ENCODE measurements at regions not wholly inside any gene's neighbourhood (a gene's known extent, or its start where the extent isn't known, plus 50 kb on each side); places are given as distances from the start of the nearest gene placed in this dataset.

GRCh38 chr13:40026741-40027140 is 371.3 kb downstream of the COG6 start:
- Histone ChIP-seq H3K27me3 (ENCODE audit: control insufficient read depth, insufficient read depth, low read length) (no peaks in the 10 kb centered on the region), H3K4me3 (ENCODE audit: low read depth, low read length) (no peak overlapping the region), H3K36me3 (ENCODE audit: control insufficient read depth, insufficient read depth, low read length) (no peaks in the 10 kb centered on the region)
- TF ChIP-seq CTCF (IDR thresholded peaks at IDR 0.05; ENCODE audit: insufficient read depth, low read depth, low read length), result no peak
- DNase-seq (ENCODE audit: low read depth), result no peak
- ChIA-PET POLR2A (no interaction called here), CTCF (no interaction called here)

GRCh38 chr13:40028446-40028845 is 373.0 kb downstream of the COG6 start:
- Histone ChIP-seq H3K27me3 (ENCODE audit: control insufficient read depth, insufficient read depth, low read length) (no peaks in the 10 kb centered on the region), H3K36me3 (ENCODE audit: control insufficient read depth, insufficient read depth, low read length) (no peaks in the 10 kb centered on the region), H3K4me3 (ENCODE audit: low read depth, low read length) (no peak overlapping the region)
- DNase-seq (ENCODE audit: low read depth), result no peak
- CTCF ChIA-PET, result interaction anchor here (1.6 kb wide), 1 partner anchor 749 kb away, joined by 4 read pairs; no protein-coding TSS in a partner anchor
- POLR2A ChIA-PET, result no interaction called here
- no peak for TF ChIP-seq CTCF (IDR thresholded peaks at IDR 0.05; ENCODE audit: insufficient read depth, low read depth, low read length)

- POLR2A ChIA-PET, result no interaction called here
- DNase-seq (ENCODE audit: low read depth), result peak; percentile 47
- no peaks in the 10 kb centered on the region for H3K27me3 ChIP-seq (ENCODE audit: control insufficient read depth, insufficient read depth, low read length)
- no peak for TF ChIP-seq CTCF (IDR thresholded peaks at IDR 0.05; ENCODE audit: insufficient read depth, low read depth, low read length)
- CTCF ChIA-PET, result no interaction called here
- H3K4me3 ChIP-seq (ENCODE audit: low read depth, low read length), result no peak overlapping the region
- no peaks in the 10 kb centered on the region for H3K36me3 ChIP-seq (ENCODE audit: control insufficient read depth, insufficient read depth, low read length)
Measured at GRCh38 chr13:40031031-40031430, 375.6 kb downstream of the COG6 start.

- ChIA-PET POLR2A (no interaction called here), CTCF (no interaction called here)
- Histone ChIP-seq H3K27me3 (ENCODE audit: control insufficient read depth, insufficient read depth, low read length) (peaks cover 2% of the 10 kb centered on the region; the same call in 1 of the 2 replicates), H3K4me3 (ENCODE audit: low read depth, low read length) (no peak overlapping the region), H3K36me3 (ENCODE audit: control insufficient read depth, insufficient read depth, low read length) (no peaks in the 10 kb centered on the region)
- no peak for TF ChIP-seq CTCF (IDR thresholded peaks at IDR 0.05; ENCODE audit: insufficient read depth, low read depth, low read length)
- DNase-seq (ENCODE audit: low read depth), result no peak
Measured at GRCh38 chr13:40039061-40039460, 383.6 kb downstream of the COG6 start.

GRCh38 chr13:40042991-40043390 is 387.5 kb downstream of the COG6 start:
- no peak for DNase-seq (ENCODE audit: low read depth)
- ChIA-PET CTCF (interaction anchor here (0.7 kb wide), 1 partner anchor 11 kb away, joined by 3 read pairs; no protein-coding TSS in a partner anchor), POLR2A (no interaction called here)
- no peak for TF ChIP-seq CTCF (IDR thresholded peaks at IDR 0.05; ENCODE audit: insufficient read depth, low read depth, low read length)
- Histone ChIP-seq H3K27me3 (ENCODE audit: control insufficient read depth, insufficient read depth, low read length) (peaks cover 2% of the 10 kb centered on the region; the same call in 1 of the 2 replicates), H3K4me3 (ENCODE audit: low read depth, low read length) (no peak overlapping the region), H3K36me3 (ENCODE audit: control insufficient read depth, insufficient read depth, low read length) (no peaks in the 10 kb centered on the region)
